RWPE2 (cell line): ENCODE measurements at regions not wholly inside any gene's neighbourhood (a gene's known extent, or its start where the extent isn't known, plus 50 kb on each side); places are given as distances from the start of the nearest gene placed in this dataset.

ENCODE experiments used
- ATAC-seq: fragments of 200-7000 bp; cut with Tn5 transposase; 3 replicates; pipeline ENCODE4 v1.9.1; 2021; ENCODE audit warnings: low read depth
- DNase-seq: peaks from one replicate; pipeline ENCODE4 v3.0.0-alpha.2; 2020; ENCODE audit warnings: low spot score
- H3K27ac ChIP-seq: fragments of 450-650 bp; 2 replicates; pipeline ENCODE4 v1.5.1; 2017; ENCODE audit warnings: mild to moderate bottlenecking; ENCODE audit not compliant: poor library complexity, severe bottlenecking
- H3K27me3 ChIP-seq: fragments of 250-450 bp; sonication (Bioruptor Pico); 2 replicates; pipeline ENCODE4 v1.5.1; 2021; ENCODE audit warnings: mild to moderate bottlenecking, moderate library complexity; ENCODE audit not compliant: insufficient read depth, poor library complexity, severe bottlenecking
- H3K36me3 ChIP-seq: fragments of 250-450 bp; sonication (Bioruptor Pico); 2 replicates; pipeline ENCODE4 v1.5.1; 2020; ENCODE audit warnings: low read depth, mild to moderate bottlenecking, moderate library complexity
- H3K4me1 ChIP-seq: fragments of 250-450 bp; sonication (Bioruptor Pico); 2 replicates; pipeline ENCODE4 v1.5.1; 2021; ENCODE audit warnings: mild to moderate bottlenecking, moderate library complexity; ENCODE audit not compliant: insufficient read depth, poor library complexity, severe bottlenecking
- H3K4me3 ChIP-seq: fragments of 250-450 bp; sonication (Bioruptor Pico); 2 replicates; pipeline ENCODE4 v1.5.1; 2021; ENCODE audit warnings: mild to moderate bottlenecking, moderate library complexity; ENCODE audit not compliant: severe bottlenecking
- H3K9me3 ChIP-seq: fragments of 250-450 bp; sonication (Bioruptor Pico); 2 replicates; pipeline ENCODE4 v1.5.1; 2021; ENCODE audit warnings: mild to moderate bottlenecking, moderate library complexity; ENCODE audit not compliant: severe bottlenecking
- CTCF ChIP-seq: fragments of 450-650 bp; IDR thresholded peaks from one replicate; pipeline ENCODE4 v1.5.1; 2017; ENCODE audit warnings: mild to moderate bottlenecking, moderate library complexity; ENCODE audit not compliant: poor library complexity, severe bottlenecking

GRCh38 chr18:25946540-25946939 lies 143.9 kb downstream of the SS18 start:
- Histone ChIP-seq H3K27ac (no peak overlapping the region), H3K36me3 (no peaks in the 10 kb centered on the region), H3K4me3 (no peak overlapping the region), H3K27me3 (no peaks in the 10 kb centered on the region), H3K4me1 (no peaks in the 10 kb centered on the region), H3K9me3 (no peaks in the 10 kb centered on the region)
- ATAC-seq (no peak), DNase-seq (no peak)
- TF ChIP-seq CTCF, result no peak

DNA sequence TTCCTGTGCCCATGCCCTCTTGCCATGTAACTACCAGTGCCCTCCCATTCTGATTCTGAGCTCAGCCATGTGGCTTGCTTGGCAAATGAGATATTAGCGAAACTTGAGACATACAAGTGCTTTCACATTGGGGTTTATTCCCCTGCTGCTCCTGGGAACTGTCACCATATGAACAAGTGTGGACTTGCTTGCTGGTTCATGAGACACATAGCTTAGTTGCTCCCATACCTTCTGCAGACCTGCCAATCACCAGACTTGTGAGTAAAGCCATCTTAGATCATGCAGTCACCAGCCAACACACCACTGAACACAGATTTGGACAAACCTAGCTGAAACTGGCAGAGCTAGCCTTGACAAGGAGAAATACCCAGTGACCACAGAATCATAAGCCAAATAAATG lies 155.1 kb downstream of the SS18 start:
- no peak for DNase-seq
- H3K9me3 ChIP-seq, result no peaks in the 10 kb centered on the region
- no peak overlapping the region for H3K27ac ChIP-seq
- H3K4me3 ChIP-seq, result no peak overlapping the region
- no peaks in the 10 kb centered on the region for H3K4me1 ChIP-seq
- ATAC-seq, result no peak; the same call in 2 of the 3 replicates
- H3K36me3 ChIP-seq, result no peaks in the 10 kb centered on the region
- no peak for TF ChIP-seq CTCF
- peaks cover 22% of the 10 kb centered on the region for H3K27me3 ChIP-seq

DNA sequence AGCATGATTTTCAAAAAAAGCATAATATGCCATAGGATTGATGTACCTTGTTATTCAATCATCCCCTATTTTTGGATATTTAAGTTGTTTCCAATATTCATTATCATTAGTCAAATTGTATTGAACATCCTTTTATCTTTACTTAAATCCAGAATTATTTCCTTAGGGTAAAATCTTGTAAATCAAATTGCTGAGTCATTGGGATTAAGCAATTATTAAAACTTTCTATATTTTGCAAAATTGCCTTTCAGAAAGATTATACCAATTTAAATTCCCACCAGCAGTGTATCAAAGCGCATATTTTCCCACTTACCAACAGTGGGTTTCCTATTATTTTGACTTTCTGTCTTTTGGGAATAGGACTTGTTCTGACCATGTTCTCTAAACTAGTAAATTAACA lies 159.3 kb downstream of the SS18 start:
- Histone ChIP-seq H3K4me3 (no peak overlapping the region), H3K4me1 (no peaks in the 10 kb centered on the region), H3K9me3 (no peaks in the 10 kb centered on the region), H3K27me3 (peaks cover 16% of the 10 kb centered on the region), H3K36me3 (no peaks in the 10 kb centered on the region), H3K27ac (no peak overlapping the region)
- no peak for TF ChIP-seq CTCF
- ATAC-seq (no peak), DNase-seq (no peak)

- Histone ChIP-seq H3K4me1 (no peaks in the 10 kb centered on the region), H3K4me3 (no peak overlapping the region), H3K9me3 (no peaks in the 10 kb centered on the region), H3K36me3 (no peaks in the 10 kb centered on the region), H3K27me3 (peaks cover 16% of the 10 kb centered on the region), H3K27ac (no peak overlapping the region)
- TF ChIP-seq CTCF, result no peak
- ATAC-seq (no peak), DNase-seq (no peak)
Measured at GRCh38 chr18:25929787-25930186, 160.6 kb downstream of the SS18 start.

GRCh38 chr18:25927830-25928229 lies 162.6 kb downstream of the SS18 start:
- ATAC-seq (no peak), DNase-seq (no peak)
- Histone ChIP-seq H3K36me3 (no peaks in the 10 kb centered on the region), H3K27me3 (peaks cover 15% of the 10 kb centered on the region), H3K4me3 (no peak overlapping the region), H3K27ac (no peak overlapping the region), H3K9me3 (no peaks in the 10 kb centered on the region), H3K4me1 (no peaks in the 10 kb centered on the region)
- no peak for TF ChIP-seq CTCF
